Hepatocyte (in vitro differentiated cells): ENCODE measurements at regions not wholly inside any gene's neighbourhood (a gene's known extent, or its start where the extent isn't known, plus 50 kb on each side); places are given as distances from the start of the nearest gene placed in this dataset.
"Not testable (repeated sequence)": the region's sequence is repeated elsewhere in the genome, so short reads cannot be mapped to it uniquely, and the experiment has no call there.

Source experiments
- CTCF ChIP-seq: fragments of 200-600 bp; sonication (generic); IDR thresholded peaks from 2 replicates; pipeline ENCODE4 v1.5.1; 2016; ENCODE audit warnings: antibody characterized with exemption, mild to moderate bottlenecking; ENCODE audit not compliant: poor library complexity
- EZH2phosphoT487 ChIP-seq: fragments of 200-600 bp; sonication (generic); IDR thresholded peaks from one replicate; pipeline ENCODE4 v1.6.1; 2018; ENCODE audit warnings: antibody characterized with exemption, mild to moderate bottlenecking, low read depth, moderate library complexity; ENCODE audit not compliant: unreplicated experiment, severe bottlenecking

- TF ChIP-seq EZH2phosphoT487, CTCF: not testable (repeated sequence)
Measured at GRCh38 chr11:134840165-134840564, 428.1 kb upstream of the B3GAT1 start.
